Bronchial epithelial cell (primary cell): ENCODE measurements at regions not wholly inside any gene's neighbourhood (a gene's known extent, or its start where the extent isn't known, plus 50 kb on each side); places are given as distances from the start of the nearest gene placed in this dataset.

ENCODE experiments used
- DNase-seq: peaks from one replicate; pipeline ENCODE4 v3.0.0-alpha.2; 2010; ENCODE audit warnings: low read depth
- FAIRE-seq: peaks from 2 replicates; lab custom pipeline; 2011; peaks lifted over from hg19 to GRCh38; lab: Jason Lieb, UNC
- H3K27me3 ChIP-seq: 2 replicates; pipeline ENCODE4 v1.5.1; 2011; ENCODE audit warnings: low read length; ENCODE audit not compliant: control insufficient read depth, insufficient read depth
- H3K36me3 ChIP-seq: 2 replicates; pipeline ENCODE4 v1.5.1; 2011; ENCODE audit warnings: low read length; ENCODE audit not compliant: control insufficient read depth, insufficient read depth
- H3K4me3 ChIP-seq: 2 replicates; pipeline ENCODE4 v1.5.1; 2011; ENCODE audit warnings: mild to moderate bottlenecking, low read depth, low read length, control low read depth
- TF ChIP-seq, protein P1 (sequence below): IDR thresholded peaks from 2 replicates; pipeline ENCODE4 v1.5.1; 2011; ENCODE audit warnings: mild to moderate bottlenecking, moderate library complexity, low read length, control low read depth, inconsistent platforms; ENCODE audit not compliant: insufficient read depth, severe bottlenecking

- DNase-seq (peak; percentile 56), FAIRE-seq (no peak)
- TF ChIP-seq, protein P1, sequence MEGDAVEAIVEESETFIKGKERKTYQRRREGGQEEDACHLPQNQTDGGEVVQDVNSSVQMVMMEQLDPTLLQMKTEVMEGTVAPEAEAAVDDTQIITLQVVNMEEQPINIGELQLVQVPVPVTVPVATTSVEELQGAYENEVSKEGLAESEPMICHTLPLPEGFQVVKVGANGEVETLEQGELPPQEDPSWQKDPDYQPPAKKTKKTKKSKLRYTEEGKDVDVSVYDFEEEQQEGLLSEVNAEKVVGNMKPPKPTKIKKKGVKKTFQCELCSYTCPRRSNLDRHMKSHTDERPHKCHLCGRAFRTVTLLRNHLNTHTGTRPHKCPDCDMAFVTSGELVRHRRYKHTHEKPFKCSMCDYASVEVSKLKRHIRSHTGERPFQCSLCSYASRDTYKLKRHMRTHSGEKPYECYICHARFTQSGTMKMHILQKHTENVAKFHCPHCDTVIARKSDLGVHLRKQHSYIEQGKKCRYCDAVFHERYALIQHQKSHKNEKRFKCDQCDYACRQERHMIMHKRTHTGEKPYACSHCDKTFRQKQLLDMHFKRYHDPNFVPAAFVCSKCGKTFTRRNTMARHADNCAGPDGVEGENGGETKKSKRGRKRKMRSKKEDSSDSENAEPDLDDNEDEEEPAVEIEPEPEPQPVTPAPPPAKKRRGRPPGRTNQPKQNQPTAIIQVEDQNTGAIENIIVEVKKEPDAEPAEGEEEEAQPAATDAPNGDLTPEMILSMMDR, result no peak
- no peak overlapping the region for H3K4me3 ChIP-seq
- H3K27me3 ChIP-seq, result no peaks in the 10 kb centered on the region
- H3K36me3 ChIP-seq, result no peaks in the 10 kb centered on the region
Measured at GRCh38 chrX:20623448-20623847, 356.7 kb upstream of the RPS6KA3 start.

DNA sequence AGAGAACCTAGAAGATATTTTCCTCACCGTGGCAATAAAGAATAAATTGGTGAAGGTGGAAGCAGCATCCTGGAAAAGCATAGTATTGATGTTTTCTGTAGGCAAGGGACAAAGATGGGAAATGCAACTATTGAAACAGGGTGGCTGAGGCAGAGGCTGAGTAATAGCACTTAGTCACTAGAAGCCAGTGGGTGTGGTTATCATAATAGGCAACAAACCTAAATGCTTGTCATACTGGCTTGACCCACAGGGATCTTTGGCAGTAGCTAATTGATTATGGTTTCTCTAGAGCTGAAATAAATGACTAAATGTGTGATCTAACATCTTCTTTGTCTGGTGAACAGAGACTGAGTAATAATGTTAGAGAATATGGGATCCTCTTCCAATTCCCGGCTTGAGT lies 353.6 kb upstream of the RPS6KA3 start:
- FAIRE-seq (no peak), DNase-seq (peak; percentile 74)
- TF ChIP-seq, protein P1, result no peak
- H3K27me3 ChIP-seq, result no peaks in the 10 kb centered on the region
- no peaks in the 10 kb centered on the region for H3K36me3 ChIP-seq
- H3K4me3 ChIP-seq, result no peak overlapping the region

GRCh38 chrX:20609916-20610415 lies 343.3 kb upstream of the RPS6KA3 start:
- Histone ChIP-seq H3K4me3 (no peak overlapping the region), H3K27me3 (no peaks in the 10 kb centered on the region), H3K36me3 (no peaks in the 10 kb centered on the region)
- no peak for FAIRE-seq
- TF ChIP-seq, protein P1, result no peak
- DNase-seq, result no peak

DNA sequence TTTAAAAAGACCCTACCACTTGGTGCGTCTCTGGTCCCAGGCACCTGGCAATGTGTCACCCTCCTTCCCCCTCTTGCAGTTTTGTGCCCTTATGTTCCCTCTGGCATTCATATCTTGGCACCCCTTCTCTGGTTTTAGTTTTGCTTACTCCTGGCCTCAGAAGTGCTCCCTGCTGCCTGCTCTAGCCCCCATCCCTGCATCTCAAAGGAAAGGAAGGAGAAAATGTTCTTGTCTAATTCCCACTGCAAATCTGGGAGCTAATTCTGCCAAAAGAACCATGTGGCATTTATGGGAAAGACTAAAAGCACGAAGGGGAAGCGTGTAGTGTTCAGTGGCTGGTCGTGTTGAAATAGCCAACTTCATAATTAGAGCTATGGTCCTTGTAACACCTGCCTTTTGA lies 340.1 kb upstream of the RPS6KA3 start:
- FAIRE-seq, result no peak
- Histone ChIP-seq H3K4me3 (no peak overlapping the region), H3K27me3 (no peaks in the 10 kb centered on the region), H3K36me3 (no peaks in the 10 kb centered on the region)
- TF ChIP-seq, protein P1, result no peak
- no peak for DNase-seq

DNA sequence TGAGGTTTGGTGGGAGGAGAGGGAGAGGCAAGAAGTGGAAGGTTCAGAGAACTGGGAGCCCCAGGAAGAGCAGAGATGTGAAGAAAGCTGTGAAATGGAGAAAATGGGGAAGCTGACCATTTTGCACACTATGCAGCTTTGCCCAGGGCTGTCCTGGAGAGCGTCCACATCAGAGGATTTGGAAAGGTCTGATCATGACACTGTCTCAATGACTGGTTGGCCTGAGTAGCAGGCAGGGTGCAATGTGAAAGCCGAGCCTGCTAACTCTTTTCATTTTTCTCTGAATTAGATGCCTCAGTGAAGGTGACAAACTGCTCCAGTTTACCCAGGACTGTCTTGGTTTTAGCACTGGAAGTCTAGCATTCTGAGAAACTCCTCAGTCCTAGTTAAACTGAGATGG lies 330.1 kb upstream of the RPS6KA3 start:
- FAIRE-seq, result no peak
- H3K4me3 ChIP-seq, result no peak overlapping the region
- TF ChIP-seq, protein P1, result no peak

DNA sequence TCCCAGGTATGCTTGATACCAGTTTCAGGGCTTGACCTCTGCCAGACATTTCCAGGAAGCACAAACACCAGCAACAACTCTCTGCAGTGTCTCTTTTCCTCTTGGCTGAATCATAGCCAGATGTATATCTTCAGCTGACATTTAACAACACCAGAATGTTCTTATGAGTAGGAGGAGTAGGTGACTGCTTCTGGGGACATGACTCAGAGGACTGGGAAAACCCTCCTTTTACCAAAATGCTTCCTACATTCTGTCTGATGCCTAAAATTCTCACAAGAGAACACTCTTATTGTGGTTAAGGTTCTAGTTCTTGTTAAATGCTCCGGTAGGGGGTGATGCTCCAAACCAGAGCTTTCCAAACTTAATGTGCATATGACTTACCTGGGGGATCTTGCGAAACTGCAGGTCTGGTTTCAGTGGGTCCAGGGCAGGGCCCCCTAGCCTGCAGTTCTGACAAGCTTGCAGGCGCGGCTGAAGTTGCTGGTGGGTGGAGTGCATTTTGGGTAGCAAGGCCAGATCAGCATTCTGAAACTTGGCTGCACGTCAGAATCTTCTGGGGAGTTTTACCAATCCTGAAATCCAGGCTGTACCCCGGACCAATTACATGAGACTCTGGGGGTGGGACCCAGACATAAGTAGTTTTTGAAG lies 329.3 kb upstream of the RPS6KA3 start:
- DNase-seq (peak; percentile 25), FAIRE-seq (no peak)
- TF ChIP-seq, protein P1, result no peak
- Histone ChIP-seq H3K36me3 (no peaks in the 10 kb centered on the region), H3K27me3 (no peaks in the 10 kb centered on the region), H3K4me3 (no peak overlapping the region)

More for the DNA sequence above, 330.1 kb upstream of the RPS6KA3 start:
- Histone ChIP-seq H3K36me3 (no peaks in the 10 kb centered on the region), H3K27me3 (no peaks in the 10 kb centered on the region)
- no peak for DNase-seq
